ENCODE measurements at regions not wholly inside any gene's neighbourhood (a gene's known extent, or its start where the extent isn't known, plus 50 kb on each side); places are given as distances from the start of the nearest gene placed in this dataset.

- TF ChIP-seq, protein P1, sequence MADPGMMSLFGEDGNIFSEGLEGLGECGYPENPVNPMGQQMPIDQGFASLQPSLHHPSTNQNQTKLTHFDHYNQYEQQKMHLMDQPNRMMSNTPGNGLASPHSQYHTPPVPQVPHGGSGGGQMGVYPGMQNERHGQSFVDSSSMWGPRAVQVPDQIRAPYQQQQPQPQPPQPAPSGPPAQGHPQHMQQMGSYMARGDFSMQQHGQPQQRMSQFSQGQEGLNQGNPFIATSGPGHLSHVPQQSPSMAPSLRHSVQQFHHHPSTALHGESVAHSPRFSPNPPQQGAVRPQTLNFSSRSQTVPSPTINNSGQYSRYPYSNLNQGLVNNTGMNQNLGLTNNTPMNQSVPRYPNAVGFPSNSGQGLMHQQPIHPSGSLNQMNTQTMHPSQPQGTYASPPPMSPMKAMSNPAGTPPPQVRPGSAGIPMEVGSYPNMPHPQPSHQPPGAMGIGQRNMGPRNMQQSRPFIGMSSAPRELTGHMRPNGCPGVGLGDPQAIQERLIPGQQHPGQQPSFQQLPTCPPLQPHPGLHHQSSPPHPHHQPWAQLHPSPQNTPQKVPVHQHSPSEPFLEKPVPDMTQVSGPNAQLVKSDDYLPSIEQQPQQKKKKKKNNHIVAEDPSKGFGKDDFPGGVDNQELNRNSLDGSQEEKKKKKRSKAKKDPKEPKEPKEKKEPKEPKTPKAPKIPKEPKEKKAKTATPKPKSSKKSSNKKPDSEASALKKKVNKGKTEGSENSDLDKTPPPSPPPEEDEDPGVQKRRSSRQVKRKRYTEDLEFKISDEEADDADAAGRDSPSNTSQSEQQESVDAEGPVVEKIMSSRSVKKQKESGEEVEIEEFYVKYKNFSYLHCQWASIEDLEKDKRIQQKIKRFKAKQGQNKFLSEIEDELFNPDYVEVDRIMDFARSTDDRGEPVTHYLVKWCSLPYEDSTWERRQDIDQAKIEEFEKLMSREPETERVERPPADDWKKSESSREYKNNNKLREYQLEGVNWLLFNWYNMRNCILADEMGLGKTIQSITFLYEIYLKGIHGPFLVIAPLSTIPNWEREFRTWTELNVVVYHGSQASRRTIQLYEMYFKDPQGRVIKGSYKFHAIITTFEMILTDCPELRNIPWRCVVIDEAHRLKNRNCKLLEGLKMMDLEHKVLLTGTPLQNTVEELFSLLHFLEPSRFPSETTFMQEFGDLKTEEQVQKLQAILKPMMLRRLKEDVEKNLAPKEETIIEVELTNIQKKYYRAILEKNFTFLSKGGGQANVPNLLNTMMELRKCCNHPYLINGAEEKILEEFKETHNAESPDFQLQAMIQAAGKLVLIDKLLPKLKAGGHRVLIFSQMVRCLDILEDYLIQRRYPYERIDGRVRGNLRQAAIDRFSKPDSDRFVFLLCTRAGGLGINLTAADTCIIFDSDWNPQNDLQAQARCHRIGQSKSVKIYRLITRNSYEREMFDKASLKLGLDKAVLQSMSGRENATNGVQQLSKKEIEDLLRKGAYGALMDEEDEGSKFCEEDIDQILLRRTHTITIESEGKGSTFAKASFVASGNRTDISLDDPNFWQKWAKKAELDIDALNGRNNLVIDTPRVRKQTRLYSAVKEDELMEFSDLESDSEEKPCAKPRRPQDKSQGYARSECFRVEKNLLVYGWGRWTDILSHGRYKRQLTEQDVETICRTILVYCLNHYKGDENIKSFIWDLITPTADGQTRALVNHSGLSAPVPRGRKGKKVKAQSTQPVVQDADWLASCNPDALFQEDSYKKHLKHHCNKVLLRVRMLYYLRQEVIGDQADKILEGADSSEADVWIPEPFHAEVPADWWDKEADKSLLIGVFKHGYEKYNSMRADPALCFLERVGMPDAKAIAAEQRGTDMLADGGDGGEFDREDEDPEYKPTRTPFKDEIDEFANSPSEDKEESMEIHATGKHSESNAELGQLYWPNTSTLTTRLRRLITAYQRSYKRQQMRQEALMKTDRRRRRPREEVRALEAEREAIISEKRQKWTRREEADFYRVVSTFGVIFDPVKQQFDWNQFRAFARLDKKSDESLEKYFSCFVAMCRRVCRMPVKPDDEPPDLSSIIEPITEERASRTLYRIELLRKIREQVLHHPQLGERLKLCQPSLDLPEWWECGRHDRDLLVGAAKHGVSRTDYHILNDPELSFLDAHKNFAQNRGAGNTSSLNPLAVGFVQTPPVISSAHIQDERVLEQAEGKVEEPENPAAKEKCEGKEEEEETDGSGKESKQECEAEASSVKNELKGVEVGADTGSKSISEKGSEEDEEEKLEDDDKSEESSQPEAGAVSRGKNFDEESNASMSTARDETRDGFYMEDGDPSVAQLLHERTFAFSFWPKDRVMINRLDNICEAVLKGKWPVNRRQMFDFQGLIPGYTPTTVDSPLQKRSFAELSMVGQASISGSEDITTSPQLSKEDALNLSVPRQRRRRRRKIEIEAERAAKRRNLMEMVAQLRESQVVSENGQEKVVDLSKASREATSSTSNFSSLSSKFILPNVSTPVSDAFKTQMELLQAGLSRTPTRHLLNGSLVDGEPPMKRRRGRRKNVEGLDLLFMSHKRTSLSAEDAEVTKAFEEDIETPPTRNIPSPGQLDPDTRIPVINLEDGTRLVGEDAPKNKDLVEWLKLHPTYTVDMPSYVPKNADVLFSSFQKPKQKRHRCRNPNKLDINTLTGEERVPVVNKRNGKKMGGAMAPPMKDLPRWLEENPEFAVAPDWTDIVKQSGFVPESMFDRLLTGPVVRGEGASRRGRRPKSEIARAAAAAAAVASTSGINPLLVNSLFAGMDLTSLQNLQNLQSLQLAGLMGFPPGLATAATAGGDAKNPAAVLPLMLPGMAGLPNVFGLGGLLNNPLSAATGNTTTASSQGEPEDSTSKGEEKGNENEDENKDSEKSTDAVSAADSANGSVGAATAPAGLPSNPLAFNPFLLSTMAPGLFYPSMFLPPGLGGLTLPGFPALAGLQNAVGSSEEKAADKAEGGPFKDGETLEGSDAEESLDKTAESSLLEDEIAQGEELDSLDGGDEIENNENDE (IDR thresholded peaks at IDR 0.05; ENCODE audit: insufficient replicate concordance, low read length): no peak
- TF ChIP-seq CTBP2 (IDR thresholded peaks at IDR 0.05; ENCODE audit: borderline replicate concordance, insufficient read depth, insufficient read length, low read length): no peak
- TF ChIP-seq YY1 (IDR thresholded peaks at IDR 0.05; ENCODE audit: low read depth, low read length): no peak
- no peak for TF ChIP-seq HDAC2 (IDR thresholded peaks at IDR 0.05; ENCODE audit: borderline replicate concordance in 1 of 2, low read depth in 2 of 2, low read length in 2 of 2)
- TF ChIP-seq SIN3A (conservative IDR thresholded peaks at IDR 0.05 in 1 of 2, IDR thresholded peaks at IDR 0.05 in 1 of 2; ENCODE audit: low read depth in 1 of 2, low read length in 2 of 2): no peak
- no peak for TF ChIP-seq ATF2 (IDR thresholded peaks at IDR 0.05; ENCODE audit: low read length)
- no peak for TF ChIP-seq CEBPB (IDR thresholded peaks at IDR 0.05; ENCODE audit: low read depth, low read length)
- TF ChIP-seq EP300 (IDR thresholded peaks at IDR 0.05; ENCODE audit: borderline replicate concordance in 1 of 2, low read depth in 2 of 2, low read length in 2 of 2): no peak
- no peak for TF ChIP-seq BRCA1 (IDR thresholded peaks at IDR 0.05; ENCODE audit: low read depth, low read length)
- no peak for TF ChIP-seq KDM5A (IDR thresholded peaks at IDR 0.05; ENCODE audit: low read length)
Measured at GRCh38 chr2:104762031-104762430, 91.9 kb upstream of the POU3F3 start (continued).

All from H1 (cell line).